ENCODE measurements at regions not wholly inside any gene's neighbourhood (a gene's known extent, or its start where the extent isn't known, plus 50 kb on each side); places are given as distances from the start of the nearest gene placed in this dataset.

DNA sequence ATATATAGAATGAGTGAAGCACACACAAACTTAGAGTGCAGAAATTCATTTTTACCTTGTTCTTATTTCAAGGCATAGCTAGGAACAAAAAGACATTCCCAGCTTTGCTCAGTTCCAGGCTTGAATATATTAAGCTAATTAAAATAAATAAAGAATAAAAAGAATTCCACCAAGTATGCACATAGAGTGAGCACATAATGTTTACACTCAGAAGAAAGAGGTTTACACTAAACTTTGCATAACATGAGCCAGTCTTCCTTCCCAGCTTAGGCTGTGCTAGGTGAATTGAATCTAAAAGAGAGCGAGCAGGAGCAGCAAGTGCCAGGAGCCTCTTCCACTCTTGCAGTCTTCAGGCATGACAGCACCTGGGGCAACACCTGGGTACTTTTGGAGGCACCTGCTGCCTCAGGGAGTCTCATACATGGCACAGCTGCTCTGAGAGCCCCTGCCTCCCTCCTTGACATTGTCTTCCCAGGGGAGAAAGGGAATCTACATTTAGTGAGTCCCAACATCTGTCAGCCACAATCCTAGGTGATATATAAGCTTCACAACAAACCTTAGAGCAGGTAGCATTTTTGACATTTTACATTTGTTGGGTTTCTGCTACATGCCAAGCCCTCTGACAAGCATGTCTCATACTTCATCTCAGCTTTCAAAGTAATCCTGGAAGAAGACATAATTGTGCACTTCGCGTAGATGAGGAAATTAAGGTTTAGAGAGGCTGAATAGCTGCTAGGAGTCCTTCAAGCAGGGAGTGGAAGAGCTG lies 732.7 kb upstream of the TENM4 start:
- in situ Hi-C loops (cut with HindIII; ENCODE audit: low pct_unique_long_range_greater_than_20kb, low sequenced_read_pairs), result no loop called here

DNA sequence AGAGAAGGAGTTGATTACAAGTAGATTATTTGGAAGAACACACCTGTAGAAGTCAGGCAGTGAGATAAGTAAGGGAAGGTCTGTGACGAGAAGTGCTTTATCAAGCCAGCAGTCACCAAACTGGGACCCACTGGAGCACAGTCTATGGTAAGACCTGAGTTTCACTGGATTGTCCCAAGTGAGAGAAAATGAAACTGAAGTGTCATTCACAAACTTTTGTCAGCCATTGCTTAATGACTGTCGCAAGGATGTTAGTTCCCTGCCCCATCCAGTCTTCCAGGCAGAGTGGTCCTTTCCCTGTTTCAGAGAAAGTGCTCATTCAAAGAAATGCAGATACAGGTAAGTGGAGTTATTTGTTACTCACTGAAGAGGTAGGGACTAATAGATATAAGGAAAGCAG lies 728.0 kb upstream of the TENM4 start:
- DNase-seq (ENCODE audit: low read depth in 1 of 2, low spot score in 1 of 2), result no peak
- no peak for TF ChIP-seq JUND (IDR thresholded peaks at IDR 0.05; ENCODE audit: low read depth)
- in situ Hi-C loops (cut with HindIII; ENCODE audit: low pct_unique_long_range_greater_than_20kb, low sequenced_read_pairs), result no loop called here

More for the DNA sequence above, 732.7 kb upstream of the TENM4 start:
- no peak for TF ChIP-seq JUND (IDR thresholded peaks at IDR 0.05; ENCODE audit: low read depth)
- no peak for DNase-seq (ENCODE audit: low read depth in 1 of 2, low spot score in 1 of 2)

DNA sequence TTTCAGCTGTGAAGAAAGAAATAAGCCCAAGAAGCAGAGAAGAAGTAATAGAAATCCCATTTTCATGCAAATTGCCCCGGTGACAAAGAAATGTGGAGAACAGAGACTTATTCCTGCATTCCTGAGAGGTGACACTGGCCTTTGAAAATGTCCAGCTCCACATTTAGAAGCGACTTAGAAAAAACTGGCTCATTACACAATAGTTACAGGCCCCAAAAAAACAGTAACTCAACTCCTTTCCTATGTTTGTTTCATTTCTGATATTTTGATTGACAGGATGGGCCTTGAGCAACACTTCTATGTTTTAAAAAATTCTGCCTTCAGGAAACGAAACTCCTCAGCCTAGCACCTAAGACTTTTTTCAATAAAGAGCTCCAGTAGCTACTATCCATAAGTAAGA lies 726.9 kb upstream of the TENM4 start:
- DNase-seq (ENCODE audit: low read depth in 1 of 2, low spot score in 1 of 2), result no peak
- in situ Hi-C loops (cut with HindIII; ENCODE audit: low pct_unique_long_range_greater_than_20kb, low sequenced_read_pairs), result no loop called here
- TF ChIP-seq JUND (IDR thresholded peaks at IDR 0.05; ENCODE audit: low read depth), result no peak

DNA sequence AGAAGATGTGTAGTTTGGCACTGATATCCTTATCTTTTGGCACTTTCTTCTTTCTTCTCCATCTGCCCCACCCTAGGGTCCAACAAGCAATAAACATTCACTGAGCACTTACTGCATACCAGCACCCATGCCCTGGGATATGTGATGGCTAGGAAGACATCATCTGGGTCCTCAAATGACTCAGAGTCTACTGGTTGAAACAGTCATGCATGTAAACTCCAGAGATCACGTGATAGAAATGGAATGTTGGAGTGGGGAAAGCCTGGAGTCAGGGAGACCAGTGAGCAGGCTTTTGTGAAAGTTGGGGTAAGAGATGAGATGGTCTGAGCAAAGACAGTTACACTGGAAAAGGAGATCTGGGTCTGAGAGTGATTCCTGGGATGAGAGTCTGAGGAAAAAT lies 724.9 kb upstream of the TENM4 start:
- no peak for TF ChIP-seq JUND (IDR thresholded peaks at IDR 0.05; ENCODE audit: low read depth)
- no peak for DNase-seq (ENCODE audit: low read depth in 1 of 2, low spot score in 1 of 2)
- in situ Hi-C loops (cut with HindIII; ENCODE audit: low pct_unique_long_range_greater_than_20kb, low sequenced_read_pairs), result no loop called here

DNA sequence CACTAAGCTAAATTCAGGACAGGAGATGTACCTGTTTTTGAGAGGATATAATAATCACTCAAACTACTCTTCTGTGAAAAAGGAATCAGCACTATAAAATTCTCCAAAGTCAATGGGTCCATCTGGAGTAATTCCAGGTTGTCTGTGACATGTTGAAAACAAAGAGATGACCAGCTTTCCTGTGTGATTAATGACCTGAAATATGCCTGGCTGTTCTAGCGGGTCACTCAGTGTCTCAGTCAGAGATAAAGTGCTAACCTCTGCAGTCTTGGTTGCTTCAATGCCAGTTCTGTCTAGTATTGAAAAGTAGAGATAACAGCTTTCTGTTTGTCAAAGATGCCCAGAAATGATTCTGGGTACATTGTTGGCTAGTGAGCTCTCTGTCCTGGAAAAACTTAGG lies 722.6 kb upstream of the TENM4 start:
- in situ Hi-C loops (cut with HindIII; ENCODE audit: low pct_unique_long_range_greater_than_20kb, low sequenced_read_pairs), result no loop called here
- TF ChIP-seq JUND (IDR thresholded peaks at IDR 0.05; ENCODE audit: low read depth), result no peak

DNA sequence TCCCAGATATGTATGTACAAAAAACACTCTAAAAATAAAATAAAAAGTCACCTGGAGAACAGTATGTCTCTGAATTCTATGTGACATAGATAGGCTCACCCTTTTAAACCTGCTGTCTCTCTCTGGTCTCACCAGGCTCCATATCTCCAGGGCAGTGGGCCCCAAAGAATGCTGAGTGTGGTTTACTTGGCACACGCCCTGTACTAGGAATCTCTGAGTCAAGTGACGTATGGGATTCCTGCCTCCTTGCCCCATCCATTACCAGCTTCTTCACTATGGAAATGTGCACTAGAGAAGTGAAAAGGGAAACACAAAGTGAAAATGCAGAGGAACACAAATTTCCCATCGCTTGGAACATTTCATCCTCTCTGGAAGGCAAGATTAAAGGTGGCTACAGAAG lies 722.2 kb upstream of the TENM4 start:
- in situ Hi-C loops (cut with HindIII; ENCODE audit: low pct_unique_long_range_greater_than_20kb, low sequenced_read_pairs), result no loop called here
- no peak for TF ChIP-seq JUND (IDR thresholded peaks at IDR 0.05; ENCODE audit: low read depth)
- DNase-seq (ENCODE audit: low read depth in 1 of 2, low spot score in 1 of 2), result no peak

More for the DNA sequence above, 722.6 kb upstream of the TENM4 start:
- no peak for DNase-seq (ENCODE audit: low read depth in 1 of 2, low spot score in 1 of 2)

DNA sequence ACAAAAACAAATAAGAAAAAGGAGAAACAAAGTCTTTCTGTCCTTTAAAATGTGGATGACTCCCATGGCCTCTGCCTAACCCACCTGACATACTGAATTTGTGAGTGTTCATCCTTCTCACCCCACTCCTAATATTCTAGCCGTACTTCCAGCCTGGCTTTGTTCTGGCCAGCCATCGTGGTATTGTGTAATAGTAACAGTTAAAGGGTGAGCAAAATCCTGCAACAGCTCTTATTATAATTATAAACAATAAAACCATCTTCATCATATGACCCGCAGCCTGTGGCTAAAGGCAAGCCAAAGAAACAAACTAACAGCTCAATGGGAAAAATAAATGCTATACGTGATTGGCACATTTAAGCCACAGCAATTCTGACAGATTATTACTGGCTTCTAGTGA lies 721.6 kb upstream of the TENM4 start:
- no peak for TF ChIP-seq JUND (IDR thresholded peaks at IDR 0.05; ENCODE audit: low read depth)
- DNase-seq (ENCODE audit: low read depth in 1 of 2, low spot score in 1 of 2), result no peak
- in situ Hi-C loops (cut with HindIII; ENCODE audit: low pct_unique_long_range_greater_than_20kb, low sequenced_read_pairs), result no loop called here

DNA sequence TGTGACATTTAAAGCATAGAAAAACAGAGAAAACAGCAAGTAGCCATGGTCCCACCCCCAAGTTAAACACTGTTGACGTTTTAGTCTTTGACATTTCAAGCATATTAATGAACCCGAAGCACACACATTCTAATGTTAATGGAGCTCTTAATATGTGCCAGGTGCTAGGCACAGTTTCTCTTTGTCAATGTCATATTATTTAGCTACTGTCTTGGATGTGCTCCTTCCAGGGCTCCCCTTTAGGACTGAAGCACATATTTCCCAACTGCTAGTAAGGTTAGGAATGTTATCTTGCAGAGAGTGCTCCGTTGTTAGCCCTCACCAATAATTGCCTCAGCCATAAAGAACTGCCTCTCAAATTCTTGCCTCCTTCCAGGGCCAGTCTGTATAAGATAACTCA lies 716.6 kb upstream of the TENM4 start:
- in situ Hi-C loops (cut with HindIII; ENCODE audit: low pct_unique_long_range_greater_than_20kb, low sequenced_read_pairs), result no loop called here
- DNase-seq (ENCODE audit: low read depth in 1 of 2, low spot score in 1 of 2), result no peak
- no peak for TF ChIP-seq JUND (IDR thresholded peaks at IDR 0.05; ENCODE audit: low read depth)

DNA sequence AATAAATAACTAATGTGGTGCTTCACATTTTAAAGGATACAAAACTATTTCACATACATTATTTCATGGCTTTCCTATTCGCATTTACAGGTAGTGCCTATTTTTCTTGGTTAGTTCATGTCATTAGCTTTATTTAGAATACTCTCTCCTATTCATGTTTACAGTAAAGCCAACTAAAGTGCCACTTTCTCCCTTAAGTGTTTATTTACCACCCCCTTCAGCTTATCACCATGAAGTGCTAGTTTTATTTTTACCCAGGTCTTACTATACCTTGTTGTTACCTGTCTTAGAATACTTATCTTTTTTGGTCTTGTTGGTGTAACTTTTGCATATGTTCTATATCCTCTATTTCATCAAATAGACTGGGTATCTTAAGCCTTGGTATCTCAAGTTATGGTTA lies 715.2 kb upstream of the TENM4 start:
- in situ Hi-C loops (cut with HindIII; ENCODE audit: low pct_unique_long_range_greater_than_20kb, low sequenced_read_pairs), result no loop called here
- DNase-seq (ENCODE audit: low read depth in 1 of 2, low spot score in 1 of 2), result no peak
- TF ChIP-seq JUND (IDR thresholded peaks at IDR 0.05; ENCODE audit: low read depth), result no peak

DNA sequence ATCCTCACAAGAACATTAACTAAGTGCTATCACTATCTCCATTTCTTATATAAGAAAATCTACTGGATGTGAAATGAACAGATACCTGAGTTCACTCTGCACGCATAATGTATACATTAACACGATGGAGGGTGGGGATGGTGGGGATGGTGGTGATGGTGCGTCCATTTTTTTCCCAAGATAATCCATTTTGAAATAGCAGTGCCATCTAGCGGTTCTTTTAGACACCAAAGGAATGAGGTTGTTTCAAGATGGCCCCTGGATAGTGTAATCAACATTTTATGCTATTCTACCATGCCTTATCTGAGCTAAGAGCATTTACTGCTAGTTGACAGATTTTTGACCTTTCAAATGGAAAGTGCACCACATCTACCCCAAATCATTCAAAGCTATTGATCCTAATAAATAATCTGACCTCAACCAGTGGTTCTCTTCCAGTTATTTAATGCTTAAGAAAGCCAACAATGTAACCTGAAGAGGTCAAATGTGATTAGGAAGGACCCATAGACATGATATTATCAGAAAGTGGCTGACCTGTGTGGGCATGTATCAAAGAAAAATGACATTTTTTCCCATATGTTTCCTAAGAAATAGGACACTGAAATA lies 714.7 kb upstream of the TENM4 start:
- TF ChIP-seq JUND (IDR thresholded peaks at IDR 0.05; ENCODE audit: low read depth), result no peak
- peak in 1 of 2 experiments; percentile 26 for DNase-seq (ENCODE audit: low read depth in 1 of 2, low spot score in 1 of 2)
- in situ Hi-C loops (cut with HindIII; ENCODE audit: low pct_unique_long_range_greater_than_20kb, low sequenced_read_pairs), result no loop called here

DNA sequence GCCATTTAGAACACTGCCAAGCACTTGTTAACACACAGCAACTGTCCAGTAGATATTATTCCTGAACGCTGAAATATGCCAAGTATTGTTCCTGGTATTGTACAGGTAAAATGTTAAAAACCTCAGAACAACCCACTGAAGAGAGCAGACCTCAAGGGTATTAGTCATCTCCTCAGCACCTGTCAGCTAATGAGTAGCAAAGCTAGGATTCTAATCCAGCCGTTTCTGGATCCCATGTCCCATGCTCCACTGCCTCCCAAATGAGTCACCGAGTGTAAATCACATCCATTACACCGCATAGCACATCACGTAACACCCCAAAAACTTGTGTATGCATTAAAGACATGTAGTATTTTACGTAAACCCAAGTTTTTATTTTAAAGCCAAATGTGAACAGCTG lies 705.4 kb upstream of the TENM4 start:
- TF ChIP-seq JUND (IDR thresholded peaks at IDR 0.05; ENCODE audit: low read depth), result no peak
- no peak for DNase-seq (ENCODE audit: low read depth in 1 of 2, low spot score in 1 of 2)
- in situ Hi-C loops (cut with HindIII; ENCODE audit: low pct_unique_long_range_greater_than_20kb, low sequenced_read_pairs), result no loop called here

DNA sequence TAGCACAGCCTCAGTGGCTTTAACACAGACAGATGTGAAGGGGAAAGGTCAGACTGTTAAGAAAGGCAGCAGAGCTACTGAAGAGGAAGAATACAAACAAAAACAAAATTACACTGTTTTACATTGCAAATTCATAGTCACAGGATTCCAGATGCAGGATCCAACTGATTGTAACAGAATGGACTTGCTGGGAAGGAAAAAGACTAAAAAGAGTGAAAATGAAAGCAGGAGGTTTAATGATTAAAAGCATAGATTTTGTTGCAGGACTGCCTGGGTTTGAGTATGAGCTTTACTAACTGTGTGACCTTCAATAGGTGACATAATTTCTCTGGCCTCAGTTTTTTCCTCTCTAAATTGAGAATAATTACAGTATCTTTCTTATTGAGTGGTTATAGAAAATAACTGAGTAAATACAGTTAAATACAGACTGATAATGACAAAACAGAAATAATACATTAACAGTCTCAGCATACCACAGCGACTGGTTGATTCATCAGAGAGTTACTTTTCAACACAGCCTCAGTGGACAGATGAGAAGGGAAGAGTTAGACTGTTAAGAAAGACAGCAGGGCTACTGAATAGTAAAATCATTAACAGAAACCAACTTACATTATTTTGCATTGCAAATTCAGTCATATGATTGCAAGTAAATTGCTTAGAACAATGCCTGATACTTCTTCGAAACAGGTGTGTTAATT lies 704.2 kb upstream of the TENM4 start:
- TF ChIP-seq JUND (IDR thresholded peaks at IDR 0.05; ENCODE audit: low read depth), result no peak
- in situ Hi-C loops (cut with HindIII; ENCODE audit: low pct_unique_long_range_greater_than_20kb, low sequenced_read_pairs), result no loop called here
- DNase-seq (ENCODE audit: low read depth in 1 of 2, low spot score in 1 of 2), result no peak

DNA sequence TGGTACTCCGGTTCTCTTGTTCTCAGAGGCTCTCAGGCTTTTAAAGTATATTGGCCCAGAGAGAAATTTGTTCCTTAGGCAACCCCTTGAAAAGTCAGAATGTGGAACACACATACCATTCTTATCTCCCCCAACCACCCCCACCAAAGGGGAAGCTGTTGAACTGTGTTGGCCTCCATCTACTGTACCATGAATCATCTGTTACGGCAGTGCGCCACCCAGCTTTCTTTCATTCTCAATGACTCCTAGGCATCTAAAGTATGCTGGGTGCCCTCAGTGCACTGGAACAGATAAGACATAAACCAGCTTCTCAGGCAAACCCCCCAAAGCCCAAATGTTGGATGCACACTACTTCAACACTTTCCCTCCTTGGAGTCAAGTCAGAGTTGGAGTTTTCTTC lies 696.2 kb upstream of the TENM4 start:
- DNase-seq (ENCODE audit: low read depth in 1 of 2, low spot score in 1 of 2), result no peak
- no peak for TF ChIP-seq JUND (IDR thresholded peaks at IDR 0.05; ENCODE audit: low read depth)
- in situ Hi-C loops (cut with HindIII; ENCODE audit: low pct_unique_long_range_greater_than_20kb, low sequenced_read_pairs), result no loop called here
